Mesendoderm (in vitro differentiated cells): ENCODE measurements at regions not wholly inside any gene's neighbourhood (a gene's known extent, or its start where the extent isn't known, plus 50 kb on each side); places are given as distances from the start of the nearest gene placed in this dataset.
A peak's percentile ranks its signal among the peaks of the same experiment; 100 is the strongest.

Experiments used
- DNase-seq: peaks from one replicate; pipeline ENCODE4 v3.0.0; 2013
- H2AK5ac ChIP-seq: 2 replicates; pipeline ENCODE4 v1.6.1; 2013; ENCODE audit warnings: low read length, inconsistent platforms
- H2BK120ac ChIP-seq: 2 replicates; pipeline ENCODE4 v1.6.1; 2013; ENCODE audit warnings: low read depth, mild to moderate bottlenecking, low read length, moderate library complexity, mixed read lengths
- H2BK15ac ChIP-seq: replicated peaks from 2 replicates; pipeline ENCODE4 v1.6.1; 2013; ENCODE audit warnings: low read depth, mild to moderate bottlenecking, moderate library complexity
- H2BK5ac ChIP-seq: 2 replicates; pipeline ENCODE4 v1.6.1; 2013; ENCODE audit warnings: low read length, inconsistent platforms
- H3K18ac ChIP-seq: 2 replicates; pipeline ENCODE4 v1.6.1; 2013; ENCODE audit warnings: mild to moderate bottlenecking, low read length, mixed read lengths
- H3K23ac ChIP-seq: one replicate; pipeline ENCODE4 v1.6.1; 2013; ENCODE audit warnings: low read length
- H3K27ac ChIP-seq: 2 replicates; pipeline ENCODE4 v1.5.1; 2013; ENCODE audit warnings: low read depth, mild to moderate bottlenecking, inconsistent platforms, low read length, moderate library complexity
- H3K27me3 ChIP-seq: 2 replicates; pipeline ENCODE4 v1.6.1; 2013; ENCODE audit warnings: low read length, control low read depth, mild to moderate bottlenecking, inconsistent platforms; ENCODE audit not compliant: insufficient read depth, poor library complexity
- H3K36me3 ChIP-seq: 2 replicates; pipeline ENCODE4 v1.6.1; 2013; ENCODE audit warnings: low read length, inconsistent platforms; ENCODE audit not compliant: control insufficient read depth, insufficient read depth
- H3K4ac ChIP-seq: one replicate; pipeline ENCODE4 v1.6.1; 2013; ENCODE audit warnings: low read depth, mild to moderate bottlenecking, low read length, moderate library complexity
- H3K4me1 ChIP-seq: 2 replicates; pipeline ENCODE4 v1.6.1; 2013; ENCODE audit warnings: low read depth, low read length, inconsistent platforms; ENCODE audit not compliant: control insufficient read depth
- H3K4me2 ChIP-seq: 2 replicates; pipeline ENCODE4 v1.6.1; 2013; ENCODE audit warnings: low read length
- H3K4me3 ChIP-seq: 2 replicates; pipeline ENCODE4 v1.5.1; 2013; ENCODE audit warnings: mild to moderate bottlenecking, low read length
- H3K56ac ChIP-seq: one replicate; pipeline ENCODE4 v1.6.1; 2013; ENCODE audit warnings: low read length
- H3K79me1 ChIP-seq: 2 replicates; pipeline ENCODE4 v1.6.1; 2013; ENCODE audit warnings: low read length, inconsistent platforms
- H3K79me2 ChIP-seq: 2 replicates; pipeline ENCODE4 v1.6.1; 2013; ENCODE audit warnings: mild to moderate bottlenecking, low read length; ENCODE audit not compliant: control insufficient read depth, insufficient read depth
- H3K9ac ChIP-seq: 2 replicates; pipeline ENCODE4 v1.6.1; 2013; ENCODE audit warnings: low read length, inconsistent platforms
- H4K5ac ChIP-seq: one replicate; pipeline ENCODE4 v1.6.1; 2013; ENCODE audit warnings: low read length
- H4K8ac ChIP-seq: one replicate; pipeline ENCODE4 v1.6.1; 2013; ENCODE audit warnings: low read depth, mild to moderate bottlenecking, control low read depth, low read length, moderate library complexity
- WGBS: extraction: QIAGEN DNeasy Blood & Tissue Kit; methylation state at CpG from one replicate; pipeline ENCODE4 v1.1.7; 2013; ENCODE audit warnings: low lambda C conversion rate, missing lambda C conversion rate; ENCODE audit not compliant: insufficient coverage; ENCODE audit errors: extremely low coverage; 5-methylcytosine and 5-hydroxymethylcytosine counted together

- Histone ChIP-seq H3K27ac (no peak overlapping the region), H4K8ac (no peak overlapping the region), H2BK120ac (no peak overlapping the region), H3K4ac (no peak overlapping the region), H3K4me1 (peaks cover under 1% of the 10 kb centered on the region), H3K79me2 (no peaks in the 10 kb centered on the region), H3K23ac (no peak overlapping the region), H3K79me1 (no peaks in the 10 kb centered on the region), H3K9ac (no peak overlapping the region), H3K4me2 (no peak overlapping the region), H2AK5ac (no peak overlapping the region), H2BK15ac (no peak overlapping the region), H3K27me3 (no peaks in the 10 kb centered on the region), H3K18ac (no peak overlapping the region), H3K56ac (no peak overlapping the region), H3K36me3 (no peaks in the 10 kb centered on the region), H4K5ac (no peak overlapping the region), H3K4me3 (no peak overlapping the region), H2BK5ac (no peak overlapping the region)
- no peak for DNase-seq
- WGBS = no CpG with 5 or more reads among the region's 8 CpGs
These were observed 287.9 kb downstream of the ZSWIM6 start for GRCh38 chr5:61619777-61620518.

GRCh38 chr5:61620699-61621182, 288.7 kb downstream of the ZSWIM6 start:
- Histone ChIP-seq H3K23ac (no peak overlapping the region), H2BK5ac (no peak overlapping the region), H2AK5ac (no peak overlapping the region), H3K18ac (no peak overlapping the region), H3K4me3 (no peak overlapping the region), H3K4me1 (peaks cover 3% of the 10 kb centered on the region), H3K56ac (no peak overlapping the region), H3K4me2 (no peak overlapping the region), H3K79me1 (no peaks in the 10 kb centered on the region), H3K79me2 (no peaks in the 10 kb centered on the region), H3K27me3 (no peaks in the 10 kb centered on the region), H3K36me3 (no peaks in the 10 kb centered on the region), H3K27ac (no peak overlapping the region), H4K5ac (no peak overlapping the region), H2BK120ac (no peak overlapping the region), H3K4ac (no peak overlapping the region), H3K9ac (no peak overlapping the region), H4K8ac (no peak overlapping the region), H2BK15ac (no peak overlapping the region)
- no peak for DNase-seq
- no CpG with 5 or more reads among the region's 4 CpGs for WGBS

GRCh38 chr5:61621202-61621650, 289.2 kb downstream of the ZSWIM6 start:
- no peak overlapping the region for H3K27ac ChIP-seq
- H3K4ac ChIP-seq = no peak overlapping the region
- H2AK5ac ChIP-seq = no peak overlapping the region
- H3K27me3 ChIP-seq = no peaks in the 10 kb centered on the region
- H4K8ac ChIP-seq = no peak overlapping the region
- WGBS = no CpG with 5 or more reads among the region's 7 CpGs
- H3K79me2 ChIP-seq = no peaks in the 10 kb centered on the region
- H4K5ac ChIP-seq = no peak overlapping the region
- H3K56ac ChIP-seq = no peak overlapping the region
- H3K4me3 ChIP-seq = no peak overlapping the region
- H3K9ac ChIP-seq = no peak overlapping the region
- no peak overlapping the region for H2BK120ac ChIP-seq
- no peak overlapping the region for H2BK15ac ChIP-seq
- no peak for DNase-seq
- H3K4me1 ChIP-seq = peaks cover 3% of the 10 kb centered on the region
- H3K36me3 ChIP-seq = no peaks in the 10 kb centered on the region
- H3K18ac ChIP-seq = no peak overlapping the region
- no peak overlapping the region for H3K4me2 ChIP-seq
- no peak overlapping the region for H3K23ac ChIP-seq
- no peak overlapping the region for H2BK5ac ChIP-seq
- H3K79me1 ChIP-seq = no peaks in the 10 kb centered on the region

- no peaks in the 10 kb centered on the region for H3K36me3 ChIP-seq
- H3K79me2 ChIP-seq = no peaks in the 10 kb centered on the region
- no peak overlapping the region for H2AK5ac ChIP-seq
- no peak overlapping the region for H3K18ac ChIP-seq
- no peak overlapping the region for H2BK15ac ChIP-seq
- no peak overlapping the region for H3K23ac ChIP-seq
- no peak overlapping the region for H4K8ac ChIP-seq
- H3K27ac ChIP-seq = no peak overlapping the region
- H4K5ac ChIP-seq = no peak overlapping the region
- no CpG with 5 or more reads among the region's 2 CpGs for WGBS
- H2BK5ac ChIP-seq = no peak overlapping the region
- peaks cover 3% of the 10 kb centered on the region for H3K4me1 ChIP-seq
- H3K9ac ChIP-seq = no peak overlapping the region
- no peak overlapping the region for H3K4ac ChIP-seq
- H3K79me1 ChIP-seq = no peaks in the 10 kb centered on the region
- no peak overlapping the region for H3K4me2 ChIP-seq
- no peak overlapping the region for H2BK120ac ChIP-seq
- no peak overlapping the region for H3K4me3 ChIP-seq
- H3K27me3 ChIP-seq = no peaks in the 10 kb centered on the region
- peak; percentile 8 for DNase-seq
- no peak overlapping the region for H3K56ac ChIP-seq
These were observed 290.1 kb downstream of the ZSWIM6 start for GRCh38 chr5:61622156-61622555.

- Histone ChIP-seq H4K5ac (no peak overlapping the region), H3K4me1 (peaks cover 3% of the 10 kb centered on the region), H3K4me2 (no peak overlapping the region), H3K4me3 (no peak overlapping the region), H2AK5ac (no peak overlapping the region), H3K18ac (peak overlapping the region; percentile 23), H3K79me1 (no peaks in the 10 kb centered on the region), H2BK120ac (no peak overlapping the region), H3K27ac (no peak overlapping the region), H3K4ac (no peak overlapping the region), H2BK15ac (no peak overlapping the region), H3K56ac (no peak overlapping the region), H3K79me2 (no peaks in the 10 kb centered on the region), H2BK5ac (no peak overlapping the region), H3K27me3 (no peaks in the 10 kb centered on the region), H3K36me3 (no peaks in the 10 kb centered on the region), H3K9ac (no peak overlapping the region), H3K23ac (no peak overlapping the region), H4K8ac (no peak overlapping the region)
- no CpG with 5 or more reads among the region's 5 CpGs for WGBS
- peak; percentile 59 for DNase-seq
These were observed 291.5 kb downstream of the ZSWIM6 start for GRCh38 chr5:61623401-61624069.
